ENCODE measurements at regions not wholly inside any gene's neighbourhood (a gene's known extent, or its start where the extent isn't known, plus 50 kb on each side); places are given as distances from the start of the nearest gene placed in this dataset.
"Not testable (repeated sequence)": the region's sequence is repeated elsewhere in the genome, so short reads cannot be mapped to it uniquely, and the experiment has no call there.

DNA sequence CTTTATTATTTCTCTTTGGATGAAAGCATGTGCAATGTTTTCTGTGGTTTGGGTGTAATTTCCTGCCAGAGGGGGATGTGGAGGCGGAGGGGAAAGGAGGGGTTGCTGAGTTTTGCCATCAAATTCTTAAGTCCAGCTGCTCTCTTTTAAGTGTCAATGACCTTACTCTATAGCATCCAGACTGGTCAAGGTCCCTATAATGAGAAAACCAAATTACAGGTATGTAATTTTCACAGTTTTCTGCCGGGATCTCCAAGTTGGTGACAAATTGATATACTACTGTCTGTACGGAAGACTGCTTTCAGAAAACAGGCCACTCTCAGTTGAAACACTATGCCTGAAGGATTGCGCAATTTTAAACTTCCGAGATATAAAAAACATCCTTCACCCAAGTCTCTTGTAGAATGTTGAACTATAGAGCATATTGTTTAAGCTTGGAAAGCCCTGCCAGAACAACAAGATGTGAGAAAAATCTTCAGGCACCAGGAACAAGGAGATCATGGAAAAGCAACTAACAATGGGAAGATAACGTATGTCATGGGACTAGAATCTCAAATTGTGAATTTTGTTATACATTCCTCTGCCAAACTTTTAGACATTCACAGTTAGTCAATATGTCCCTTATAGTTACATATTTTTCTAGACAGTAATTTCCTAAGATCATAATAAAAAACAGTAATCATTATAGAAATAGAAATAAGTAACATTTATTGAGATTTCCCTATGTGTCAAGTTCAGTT lies 300.7 kb upstream of the SATB1 start:
- no peak for DNase-seq

DNA sequence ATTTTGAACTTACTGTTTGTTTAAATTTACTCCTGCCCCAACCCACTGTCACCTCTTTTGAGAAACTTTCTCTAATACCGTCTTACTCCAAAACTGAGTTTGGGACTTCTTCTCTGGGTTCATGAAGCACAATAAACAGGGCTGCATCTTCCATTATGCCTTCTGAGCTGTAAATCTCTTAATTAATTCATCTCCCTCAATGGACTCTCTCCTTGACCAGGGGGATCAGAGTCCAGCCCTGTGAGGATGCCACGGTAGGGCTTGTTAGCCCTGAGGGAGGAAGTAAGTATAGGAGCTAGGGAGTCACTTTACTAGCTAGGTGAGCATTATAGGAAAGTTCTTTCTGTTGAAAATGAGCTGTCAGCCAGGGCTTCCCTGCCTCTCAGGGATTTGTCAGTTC lies 299.3 kb upstream of the SATB1 start:
- DNase-seq = no peak

- no peak for DNase-seq
These were observed 298.2 kb upstream of the SATB1 start for GRCh38 chr3:18723206-18723810.

DNA sequence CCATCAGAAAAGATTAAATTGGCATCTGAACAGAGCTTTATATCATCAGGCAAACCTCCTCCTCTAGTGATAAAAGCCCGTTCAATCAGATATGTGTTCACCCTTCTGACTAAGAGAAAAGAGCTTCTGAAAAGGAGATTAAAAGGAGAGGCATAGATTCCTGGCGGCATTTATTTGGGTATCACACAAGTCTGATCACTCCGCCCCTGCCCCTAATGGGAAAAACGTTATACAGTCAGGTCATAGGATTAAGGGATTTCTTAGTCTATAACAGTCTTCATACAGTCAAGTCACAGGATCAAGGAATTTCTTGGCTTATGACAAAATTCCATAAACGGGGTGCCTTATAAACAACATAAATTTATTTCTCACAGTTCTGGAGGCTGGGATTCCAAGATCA lies 295.4 kb upstream of the SATB1 start:
- DNase-seq = no peak

- DNase-seq = no peak
These were observed 292.5 kb upstream of the SATB1 start for GRCh38 chr3:18717598-18717997.

DNA sequence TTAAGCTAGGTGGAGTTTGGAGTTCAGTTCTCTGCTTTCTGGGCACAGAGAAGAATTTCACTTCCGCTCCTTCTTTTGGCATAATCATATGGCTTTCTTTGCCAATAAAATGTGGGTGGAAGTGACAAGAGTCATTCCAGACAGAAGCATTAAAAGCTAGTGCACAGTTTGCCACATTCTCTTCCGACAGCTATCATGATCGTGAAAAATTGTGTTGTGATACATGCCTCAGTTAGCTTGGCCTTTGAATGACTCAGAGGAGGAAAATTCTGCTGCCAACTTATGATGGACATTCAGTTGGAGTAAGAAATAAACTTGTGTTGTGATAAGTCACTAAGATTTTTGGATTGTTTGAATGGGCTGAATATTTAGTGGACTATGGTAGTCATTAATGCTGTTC lies 291.7 kb upstream of the SATB1 start:
- DNase-seq = no peak

DNA sequence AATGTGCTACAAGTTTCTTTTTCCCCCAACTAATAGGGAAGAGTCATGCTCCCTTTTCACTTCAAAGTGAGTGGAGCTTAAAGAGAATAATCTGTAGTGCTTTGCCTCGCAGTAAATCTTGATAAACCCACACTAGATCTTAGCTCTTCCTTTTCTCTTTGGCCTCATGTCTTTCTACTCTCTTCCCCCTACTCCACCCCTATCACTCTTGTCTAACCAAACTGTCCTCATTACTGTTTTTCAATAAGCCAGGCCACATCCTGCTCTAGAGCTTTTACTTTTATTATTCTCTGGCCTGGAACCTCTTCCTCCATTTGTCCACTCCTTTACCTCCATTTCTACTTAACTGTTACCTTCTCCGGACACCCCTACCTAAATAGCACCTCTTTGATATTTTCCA lies 291.0 kb upstream of the SATB1 start:
- DNase-seq = no peak

- no peak for DNase-seq
These were observed 290.1 kb upstream of the SATB1 start for GRCh38 chr3:18715208-18715607.

- DNase-seq = no peak
These were observed 288.4 kb upstream of the SATB1 start for GRCh38 chr3:18713577-18713951.

- no peak for DNase-seq
These were observed 287.8 kb upstream of the SATB1 start for GRCh38 chr3:18712713-18713576.

DNA sequence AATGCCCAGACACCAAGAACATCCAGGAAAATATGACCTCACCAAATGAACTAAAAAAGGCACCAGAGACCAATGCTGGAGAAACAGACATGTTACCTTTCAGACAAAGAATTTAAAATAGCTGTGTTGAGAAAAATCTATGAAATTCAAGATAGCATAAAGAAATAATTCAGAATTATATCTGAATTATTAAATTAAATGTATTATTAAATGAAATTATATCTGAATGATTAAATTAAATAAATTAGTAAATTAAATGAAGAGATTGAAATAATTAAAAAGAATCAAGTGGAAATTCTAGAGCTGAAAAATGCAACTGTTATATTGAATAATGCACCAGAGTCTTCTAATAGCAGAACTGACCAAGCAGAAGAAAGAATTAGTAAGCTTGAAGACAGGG lies 279.2 kb upstream of the SATB1 start:
- no peak for DNase-seq

- DNase-seq = no peak
These were observed 278.7 kb upstream of the SATB1 start for GRCh38 chr3:18703798-18704197.

DNA sequence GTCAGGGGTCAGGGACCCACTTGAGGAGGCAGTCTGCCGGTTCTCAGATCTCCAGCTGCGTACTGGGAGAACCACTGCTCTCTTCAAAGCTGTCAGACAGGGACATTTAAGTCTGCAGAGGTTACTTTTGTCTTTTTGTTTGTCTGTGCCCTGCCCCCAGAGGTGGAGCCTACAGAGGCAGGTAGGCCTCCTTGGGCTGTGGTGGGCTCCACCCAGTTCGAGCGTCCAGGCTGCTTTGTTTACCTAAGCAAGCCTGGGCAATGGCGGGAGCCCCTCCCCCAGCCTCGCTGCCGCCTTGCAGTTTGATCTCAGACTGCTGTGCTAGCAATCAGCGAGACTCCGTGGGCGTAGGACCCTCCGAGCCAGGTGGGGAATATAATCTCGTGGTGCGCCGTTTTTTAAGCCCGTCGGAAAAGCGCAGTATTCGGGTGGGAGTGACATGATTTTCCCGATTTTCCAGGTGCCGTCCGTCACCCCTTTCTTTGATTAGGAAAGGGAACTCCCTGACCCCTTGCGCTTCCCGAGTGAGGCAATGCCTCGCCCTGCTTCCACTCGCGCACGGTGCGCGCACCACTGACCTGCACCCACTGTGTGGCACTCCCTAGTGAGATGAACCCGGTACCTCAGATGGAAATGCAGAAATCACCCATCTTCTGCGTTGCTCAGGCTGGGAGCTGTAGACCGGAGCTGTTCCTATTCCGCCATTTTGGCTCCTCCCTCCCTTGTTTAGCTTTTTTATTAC lies 268.6 kb upstream of the SATB1 start:
- not testable (repeated sequence) for DNase-seq

GRCh38 chr3:18687286-18687685 lies 262.1 kb upstream of the SATB1 start:
- DNase-seq = no peak

- DNase-seq = no peak
These were observed 258.8 kb upstream of the SATB1 start for GRCh38 chr3:18683900-18684299.

DNA sequence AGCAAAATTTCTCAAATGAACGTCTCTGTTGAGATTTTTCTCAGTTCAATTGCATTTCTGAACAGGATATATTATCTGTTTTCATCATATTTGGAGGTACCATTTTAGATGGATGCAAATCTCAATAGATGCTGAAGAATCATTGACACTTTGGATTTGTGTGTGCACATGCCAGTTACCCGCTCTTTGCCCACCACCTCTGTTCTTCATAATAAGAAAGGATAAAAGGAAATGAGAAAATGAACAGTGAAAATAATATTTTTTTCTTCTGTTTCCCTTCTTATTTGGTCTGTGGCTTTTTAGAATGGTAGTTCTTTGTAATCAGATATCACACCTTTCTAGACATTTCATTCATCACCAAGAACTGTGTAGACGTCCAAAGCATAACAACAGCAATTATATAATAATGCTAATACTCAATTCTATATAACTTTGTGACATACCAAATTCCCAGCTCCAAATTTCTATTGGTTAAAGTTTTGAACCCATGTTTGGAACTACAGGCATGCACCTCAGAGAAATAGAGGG lies 256.7 kb upstream of the SATB1 start:
- no peak for DNase-seq

GRCh38 chr3:18680758-18681157 lies 255.6 kb upstream of the SATB1 start:
- DNase-seq = no peak

DNA sequence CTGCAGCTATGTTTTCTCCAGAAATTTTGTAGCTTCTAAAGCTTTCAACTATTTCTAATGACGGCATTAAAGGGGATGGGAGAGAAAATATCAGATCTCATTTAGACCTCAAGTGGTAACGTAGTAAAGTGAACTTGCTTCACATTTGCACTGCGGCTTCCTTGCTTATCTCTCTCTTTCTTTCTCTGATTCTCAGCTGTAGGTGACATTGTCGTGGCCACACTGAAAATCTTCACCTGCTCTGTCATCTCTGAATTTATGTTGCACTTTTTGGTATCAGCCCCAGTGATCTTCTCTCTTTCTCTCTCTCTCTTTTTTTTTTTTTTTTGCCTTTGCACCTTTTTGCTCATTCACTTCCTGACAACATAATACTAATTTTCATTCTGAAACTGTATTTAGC lies 254.1 kb upstream of the SATB1 start:
- DNase-seq = no peak

DNA sequence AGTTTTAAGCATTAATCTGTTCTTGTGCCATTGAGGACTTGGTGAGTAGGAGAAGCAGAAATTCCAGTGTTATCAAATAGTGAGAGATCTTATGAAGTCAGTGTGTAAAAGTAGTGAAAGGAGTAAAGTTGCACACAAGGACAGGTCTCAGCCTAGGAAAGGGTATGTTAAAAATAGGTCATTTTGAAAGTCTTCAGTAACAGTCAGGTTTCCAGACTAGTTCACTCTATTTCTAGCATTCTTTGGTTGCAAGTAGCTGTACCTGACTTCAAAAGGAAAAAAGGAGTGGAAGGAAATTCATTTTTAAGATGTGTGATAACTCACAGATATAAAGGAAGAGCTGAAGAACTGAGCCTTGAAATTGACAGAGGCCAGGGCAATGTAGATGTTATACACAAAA lies 250.1 kb upstream of the SATB1 start:
- no peak for DNase-seq

- DNase-seq = no peak
These were observed 247.4 kb upstream of the SATB1 start for GRCh38 chr3:18672561-18672960.

DNA sequence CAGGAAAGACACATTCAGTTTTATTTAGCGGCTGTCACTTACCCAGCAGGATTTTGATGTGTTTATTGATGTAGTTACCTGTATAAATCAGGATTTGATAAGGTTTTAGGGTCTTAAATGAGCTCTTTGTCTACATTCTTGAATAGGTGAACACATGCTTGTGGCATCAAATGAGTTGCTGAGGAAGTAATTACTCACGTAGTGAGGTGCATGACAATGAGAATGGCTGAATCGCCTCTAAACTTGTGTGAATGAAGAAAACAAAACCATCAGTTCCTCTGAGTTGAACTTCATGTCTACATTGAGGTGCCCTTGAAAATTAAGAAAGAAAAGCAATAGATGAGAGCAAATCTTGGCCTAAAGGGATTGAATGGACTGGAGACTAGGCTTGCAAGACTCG lies 245.6 kb upstream of the SATB1 start:
- DNase-seq = no peak

- DNase-seq = no peak
These were observed 244.2 kb upstream of the SATB1 start for GRCh38 chr3:18669374-18669773.

DNA sequence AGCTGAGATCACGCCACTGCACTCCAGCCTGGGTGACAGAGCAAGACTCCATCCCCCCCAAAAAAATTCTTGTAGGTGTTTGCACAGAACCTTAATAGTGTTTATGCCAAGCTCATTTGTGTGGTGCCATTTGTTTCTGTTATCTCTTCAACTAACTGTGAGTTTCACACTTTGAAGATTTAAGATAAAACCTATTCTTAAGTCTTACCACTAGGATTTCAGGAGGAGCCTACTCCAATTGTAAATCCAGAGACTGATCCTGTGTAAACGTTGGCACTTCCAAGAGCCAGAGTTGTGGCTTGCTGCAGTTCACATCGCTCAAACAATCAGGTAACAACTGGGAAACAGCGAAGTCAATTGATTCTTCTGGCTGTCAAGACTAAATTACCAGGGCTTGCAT lies 242.4 kb upstream of the SATB1 start:
- no peak for DNase-seq
